ENCODE measurements at regions not wholly inside any gene's neighbourhood (a gene's known extent, or its start where the extent isn't known, plus 50 kb on each side); places are given as distances from the start of the nearest gene placed in this dataset.

DNA sequence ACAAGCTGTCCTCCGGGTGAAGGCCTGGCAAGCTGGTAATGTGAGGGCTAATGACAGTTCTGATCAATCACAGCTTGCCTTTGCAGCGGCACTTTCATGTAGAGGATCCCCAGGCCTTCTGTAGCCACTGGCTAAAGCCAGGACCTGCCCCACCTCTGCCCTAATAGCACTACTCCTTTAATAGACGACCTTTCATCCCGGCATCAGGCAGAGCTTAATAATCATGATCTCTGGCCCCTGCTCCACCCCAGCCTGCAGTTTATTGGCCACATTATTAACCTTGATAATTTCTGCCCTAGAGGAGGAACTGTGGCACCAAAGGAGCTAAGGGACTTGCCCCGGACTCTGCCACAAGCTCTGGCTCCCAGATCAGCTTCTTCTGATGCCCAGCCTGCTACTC lies 142.3 kb upstream of the TBX3 start:
- no peak for DNase-seq (ENCODE audit: low read depth)

DNA sequence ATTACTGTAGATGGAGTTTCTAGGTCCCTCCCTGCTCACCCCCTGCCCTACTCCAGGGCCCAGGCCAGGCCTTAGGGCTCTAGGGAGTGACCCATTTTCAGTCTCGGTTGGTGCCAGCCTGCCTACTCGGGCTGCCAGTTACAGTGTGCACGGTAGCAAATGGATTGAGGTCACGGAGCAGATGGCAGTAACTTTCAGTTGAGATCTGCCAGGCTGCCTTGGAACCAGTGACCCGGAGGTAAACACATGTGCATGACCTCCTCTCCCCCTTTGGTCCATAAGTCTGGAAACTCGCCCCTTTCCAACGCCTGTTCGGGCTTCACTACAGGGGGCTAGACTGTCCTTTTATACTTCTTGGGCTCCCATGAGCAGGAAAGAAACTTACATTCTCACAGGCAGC lies 139.7 kb upstream of the TBX3 start:
- TF ChIP-seq, protein P1, sequence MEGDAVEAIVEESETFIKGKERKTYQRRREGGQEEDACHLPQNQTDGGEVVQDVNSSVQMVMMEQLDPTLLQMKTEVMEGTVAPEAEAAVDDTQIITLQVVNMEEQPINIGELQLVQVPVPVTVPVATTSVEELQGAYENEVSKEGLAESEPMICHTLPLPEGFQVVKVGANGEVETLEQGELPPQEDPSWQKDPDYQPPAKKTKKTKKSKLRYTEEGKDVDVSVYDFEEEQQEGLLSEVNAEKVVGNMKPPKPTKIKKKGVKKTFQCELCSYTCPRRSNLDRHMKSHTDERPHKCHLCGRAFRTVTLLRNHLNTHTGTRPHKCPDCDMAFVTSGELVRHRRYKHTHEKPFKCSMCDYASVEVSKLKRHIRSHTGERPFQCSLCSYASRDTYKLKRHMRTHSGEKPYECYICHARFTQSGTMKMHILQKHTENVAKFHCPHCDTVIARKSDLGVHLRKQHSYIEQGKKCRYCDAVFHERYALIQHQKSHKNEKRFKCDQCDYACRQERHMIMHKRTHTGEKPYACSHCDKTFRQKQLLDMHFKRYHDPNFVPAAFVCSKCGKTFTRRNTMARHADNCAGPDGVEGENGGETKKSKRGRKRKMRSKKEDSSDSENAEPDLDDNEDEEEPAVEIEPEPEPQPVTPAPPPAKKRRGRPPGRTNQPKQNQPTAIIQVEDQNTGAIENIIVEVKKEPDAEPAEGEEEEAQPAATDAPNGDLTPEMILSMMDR (IDR thresholded peaks at IDR 0.05; ENCODE audit: control insufficient read depth, insufficient read depth, low read depth, low read length, missing control alignments): no peak
- no peak overlapping the region for H3K4me3 ChIP-seq (ENCODE audit: control insufficient read depth, low read depth, low read length)
- DNase-seq (ENCODE audit: low read depth): no peak

More for the DNA sequence above, 142.3 kb upstream of the TBX3 start:
- TF ChIP-seq, protein P1 (IDR thresholded peaks at IDR 0.05; ENCODE audit: control insufficient read depth, insufficient read depth, low read depth, low read length, missing control alignments): no peak
- no peak overlapping the region for H3K4me3 ChIP-seq (ENCODE audit: control insufficient read depth, low read depth, low read length)

GRCh38 chr12:114821570-114821969 lies 137.6 kb upstream of the TBX3 start:
- DNase-seq (ENCODE audit: low read depth): no peak
- no peak overlapping the region for H3K4me3 ChIP-seq (ENCODE audit: control insufficient read depth, low read depth, low read length)
- TF ChIP-seq, protein P1 (IDR thresholded peaks at IDR 0.05; ENCODE audit: control insufficient read depth, insufficient read depth, low read depth, low read length, missing control alignments): no peak

GRCh38 chr12:114820796-114821195 lies 136.8 kb upstream of the TBX3 start:
- no peak for DNase-seq (ENCODE audit: low read depth)
- no peak overlapping the region for H3K4me3 ChIP-seq (ENCODE audit: control insufficient read depth, low read depth, low read length)
- TF ChIP-seq, protein P1 (IDR thresholded peaks at IDR 0.05; ENCODE audit: control insufficient read depth, insufficient read depth, low read depth, low read length, missing control alignments): no peak

DNA sequence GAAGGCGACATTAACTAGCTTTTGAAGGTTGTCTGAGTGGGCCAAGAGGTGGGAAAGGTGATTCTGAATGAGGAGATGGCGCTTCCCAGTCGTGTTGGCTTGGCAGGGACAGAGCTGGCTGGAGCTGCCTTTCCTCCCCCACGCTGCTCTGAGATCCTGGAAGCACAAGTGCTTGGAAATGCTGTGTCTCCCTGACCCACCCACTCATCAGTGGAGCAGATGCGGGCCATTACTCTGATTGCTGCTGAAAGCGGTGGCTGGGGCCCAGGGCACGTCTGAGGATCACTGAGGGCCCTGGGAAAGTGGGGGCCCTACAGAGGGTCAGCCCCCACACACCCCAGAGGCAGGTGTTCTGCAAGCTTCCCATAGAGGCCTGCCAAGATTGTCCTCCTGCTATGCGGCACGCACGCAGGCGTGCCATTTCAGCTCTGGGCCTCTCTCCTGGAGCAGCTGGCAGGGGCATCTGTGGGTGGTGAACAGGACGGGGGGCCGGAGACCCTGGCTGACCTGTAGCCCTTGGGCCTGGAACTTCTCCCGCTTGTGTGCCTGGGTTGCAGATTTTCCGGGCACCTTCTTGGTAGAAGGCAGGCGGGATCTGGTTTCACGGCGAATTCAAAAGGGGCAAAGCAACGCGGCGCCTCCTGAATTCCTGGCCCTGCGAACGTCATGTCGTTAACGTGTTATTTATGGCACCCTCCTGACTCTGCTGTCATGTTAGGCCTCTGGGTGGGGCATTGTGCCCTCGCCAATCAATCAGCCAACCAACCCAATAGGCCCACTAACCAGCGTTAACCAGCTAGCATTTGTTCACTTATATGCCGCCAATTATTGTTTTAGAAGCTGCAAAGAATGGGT lies 133.8 kb upstream of the TBX3 start:
- no peak overlapping the region for H3K4me3 ChIP-seq (ENCODE audit: control insufficient read depth, low read depth, low read length)
- no peak for DNase-seq (ENCODE audit: low read depth)
- TF ChIP-seq, protein P1 (IDR thresholded peaks at IDR 0.05; ENCODE audit: control insufficient read depth, insufficient read depth, low read depth, low read length, missing control alignments): no peak

DNA sequence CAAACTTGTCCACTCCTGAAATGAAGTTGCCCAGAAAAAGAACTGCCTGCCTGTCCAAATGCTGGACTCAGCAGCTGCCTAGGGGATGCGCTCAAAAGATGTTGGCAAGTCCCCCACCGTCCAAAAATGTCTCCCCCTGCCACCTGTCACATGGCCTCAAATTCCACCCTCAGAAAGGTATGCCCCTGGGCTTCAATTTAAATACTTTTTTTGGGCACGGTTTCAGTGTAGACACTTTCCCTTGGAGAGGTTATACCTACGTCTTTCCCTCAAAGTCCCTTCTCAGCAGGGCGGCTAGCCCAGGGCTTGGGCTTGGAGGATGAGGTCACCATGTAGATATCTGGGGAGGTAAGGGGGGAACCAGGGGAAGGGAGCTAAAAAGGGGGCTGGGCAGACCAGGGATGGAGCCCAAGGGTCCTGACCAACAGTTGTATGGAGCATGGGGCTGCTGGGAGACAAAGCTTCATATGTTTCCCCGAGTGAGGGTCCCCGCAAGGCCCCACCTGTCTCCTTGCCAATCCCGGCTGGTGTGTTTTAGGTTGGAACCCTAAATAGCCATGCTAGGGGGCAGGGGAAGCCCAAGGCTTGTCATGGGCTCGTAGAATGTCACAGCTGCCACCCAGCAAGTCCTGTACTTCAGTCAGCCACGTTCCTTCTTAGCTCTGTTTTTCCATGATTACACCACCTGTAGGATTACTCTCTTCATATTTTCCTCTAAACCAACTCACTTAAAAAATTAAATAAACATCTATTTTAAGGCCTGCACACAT lies 131.2 kb upstream of the TBX3 start:
- no peak overlapping the region for H3K4me3 ChIP-seq (ENCODE audit: control insufficient read depth, low read depth, low read length)
- no peak for DNase-seq (ENCODE audit: low read depth)
- TF ChIP-seq, protein P1 (IDR thresholded peaks at IDR 0.05; ENCODE audit: control insufficient read depth, insufficient read depth, low read depth, low read length, missing control alignments): no peak
